NCI-H2029 (cell line): ENCODE measurements at regions not wholly inside any gene's neighbourhood (a gene's known extent, or its start where the extent isn't known, plus 50 kb on each side); places are given as distances from the start of the nearest gene placed in this dataset.
"Not testable (repeated sequence)": the region's sequence is repeated elsewhere in the genome, so short reads cannot be mapped to it uniquely, and the experiment has no call there.

Experiments used
- DNase-seq: peaks from one replicate; lab custom pipeline; 2025; lab: John Stamatoyannopoulos, UW

DNA sequence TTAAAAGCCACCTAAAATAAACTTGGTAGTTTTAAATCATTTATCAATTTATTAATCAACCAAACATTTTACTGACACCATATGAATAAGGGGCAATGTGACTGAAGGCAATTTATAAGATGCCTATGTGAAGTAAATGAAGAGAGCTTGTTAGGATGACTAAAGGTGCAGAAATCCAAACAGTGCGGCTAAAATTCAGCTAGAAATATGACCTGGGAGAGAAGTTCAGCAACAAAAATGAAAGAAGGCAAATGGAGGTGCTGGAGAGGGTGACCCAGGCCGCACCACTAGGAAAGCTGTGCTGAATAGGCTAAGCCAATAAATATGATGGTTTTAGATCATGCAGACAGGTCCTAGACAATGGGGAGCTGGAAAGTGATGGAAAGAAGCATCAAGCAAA, 403.7 kb downstream of the BTG1 start:
- DNase-seq: no peak

DNA sequence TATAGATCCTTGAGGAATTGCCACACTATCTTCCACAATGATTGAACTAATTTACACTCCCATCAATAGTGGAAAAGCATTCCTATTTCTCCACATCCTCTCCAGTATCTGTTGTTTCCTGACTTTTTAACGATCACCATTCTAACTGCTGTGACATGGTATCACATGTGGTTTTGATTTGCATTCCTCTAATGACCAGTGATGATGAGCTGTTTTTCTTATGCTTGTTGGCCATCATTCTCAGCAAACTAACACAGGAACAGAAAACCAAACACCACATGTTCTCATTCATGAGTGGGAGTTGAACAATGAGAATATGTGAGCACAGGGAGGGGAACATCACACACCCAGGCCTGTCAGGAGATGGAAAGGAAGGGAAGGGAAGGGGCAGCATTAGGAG, 411.8 kb downstream of the BTG1 start:
- DNase-seq: not testable (repeated sequence)

- DNase-seq: no peak
These were observed 413.6 kb downstream of the BTG1 start for GRCh38 chr12:91732086-91732485.

DNA sequence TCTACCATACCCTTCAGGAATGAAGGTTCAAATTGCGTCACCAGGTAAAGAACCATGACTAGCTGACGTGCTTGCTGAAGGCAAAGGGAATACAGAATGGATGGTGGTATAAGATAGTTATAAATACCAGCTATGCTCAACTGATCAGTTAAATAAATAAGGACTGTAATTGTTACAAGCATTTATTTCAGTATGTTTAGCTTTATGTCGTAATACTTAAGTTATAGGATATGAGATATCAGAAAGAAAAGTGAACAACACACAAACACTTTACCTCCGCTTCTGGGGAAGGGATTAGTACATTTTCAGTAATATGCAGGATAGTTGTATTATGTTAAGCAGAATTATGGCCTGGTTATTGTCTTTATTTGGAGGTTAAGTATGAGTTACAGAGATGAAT, 416.1 kb downstream of the BTG1 start:
- no peak for DNase-seq

DNA sequence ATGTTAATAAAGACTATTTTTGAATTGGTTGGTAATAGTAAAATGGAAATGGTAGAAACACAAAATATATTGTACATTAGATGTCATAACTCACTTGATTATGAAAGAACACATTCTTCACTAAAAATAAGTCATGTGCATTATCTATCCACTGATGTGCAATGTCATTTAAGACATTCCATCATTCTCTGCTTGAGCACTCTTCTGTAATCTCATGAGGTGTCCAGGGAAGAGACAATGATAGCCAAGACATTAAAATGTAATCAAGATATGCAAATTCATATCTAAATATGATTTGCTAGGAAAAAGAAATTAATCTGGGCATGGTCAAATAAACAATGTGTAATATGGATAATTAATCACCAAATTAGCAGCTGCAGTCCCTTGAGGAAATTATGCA, 422.5 kb downstream of the BTG1 start:
- no peak for DNase-seq

- no peak for DNase-seq
These were observed 423.6 kb downstream of the BTG1 start for GRCh38 chr12:91722072-91722471.

DNA sequence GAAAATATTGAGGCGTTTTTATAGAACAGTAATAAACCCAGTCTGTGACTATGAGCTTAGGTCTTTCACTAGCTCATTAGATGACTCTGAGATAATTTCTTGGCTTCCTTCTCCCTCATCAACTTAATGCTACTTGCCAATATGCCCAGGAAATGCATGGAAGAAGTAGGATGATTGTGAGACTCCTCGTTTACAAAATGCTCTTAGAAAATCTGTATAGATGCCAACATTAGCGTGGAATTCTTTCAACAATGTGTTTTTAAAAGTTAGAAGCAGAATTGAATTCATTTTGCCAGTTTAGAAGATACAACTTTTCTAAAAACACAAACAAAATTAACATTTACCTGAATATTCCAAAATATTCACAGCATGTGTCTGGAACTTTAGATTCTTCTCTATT, 424.6 kb downstream of the BTG1 start:
- DNase-seq: no peak

- no peak for DNase-seq
These were observed 427.3 kb downstream of the BTG1 start for GRCh38 chr12:91718326-91718725.

DNA sequence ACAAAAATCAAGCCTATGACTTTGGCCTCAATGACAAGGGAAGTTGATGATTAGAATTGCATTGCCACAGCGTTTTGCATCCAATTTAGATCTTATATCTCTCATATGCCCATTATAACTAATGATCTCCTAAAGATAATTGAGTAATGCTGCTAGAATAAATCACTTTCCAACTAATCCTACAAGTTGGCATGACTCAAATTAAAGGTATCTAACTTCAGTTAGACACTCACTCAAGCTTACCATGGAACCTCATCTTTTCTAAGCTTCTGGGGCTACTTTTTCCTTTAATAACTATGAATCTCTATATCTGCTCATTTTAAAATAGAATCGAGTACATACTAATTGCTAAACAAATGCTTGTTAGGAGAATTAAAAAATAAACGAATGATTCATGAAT, 427.8 kb downstream of the BTG1 start:
- no peak for DNase-seq

GRCh38 chr12:91711925-91712324, 433.7 kb downstream of the BTG1 start:
- DNase-seq: not testable (repeated sequence)

GRCh38 chr12:91706466-91706865, 439.2 kb downstream of the BTG1 start:
- no peak for DNase-seq

GRCh38 chr12:91704446-91704845, 441.2 kb downstream of the BTG1 start:
- DNase-seq: peak; percentile 6

GRCh38 chr12:91703491-91704283, 442.0 kb downstream of the BTG1 start:
- DNase-seq: no peak

DNA sequence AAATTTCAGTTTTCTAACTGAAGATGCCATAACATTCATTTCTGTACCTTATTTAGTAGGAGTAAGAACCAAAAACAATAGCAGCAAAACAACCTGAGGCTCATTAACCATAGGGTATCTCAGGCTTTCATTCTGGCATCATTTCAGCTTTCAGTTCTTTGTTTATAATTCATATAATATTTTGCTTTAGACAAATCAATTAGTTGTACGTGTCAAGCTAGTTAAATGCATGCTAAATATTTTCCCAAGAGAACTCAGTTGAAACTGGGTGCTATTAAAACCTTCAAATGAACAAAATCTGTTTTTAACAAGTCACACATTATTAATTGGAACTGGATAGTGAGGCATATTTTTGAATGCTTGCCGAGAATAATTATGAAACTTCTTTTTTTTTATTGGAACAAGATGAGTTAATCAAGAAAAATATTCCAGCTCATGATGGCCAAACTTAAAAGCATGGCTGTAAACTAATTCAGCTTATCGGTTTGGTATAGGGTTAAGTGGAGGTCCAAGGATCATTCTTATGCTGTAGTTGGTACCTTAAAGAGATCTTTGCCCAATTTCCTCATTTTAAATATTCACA, 442.7 kb downstream of the BTG1 start:
- DNase-seq: no peak

DNA sequence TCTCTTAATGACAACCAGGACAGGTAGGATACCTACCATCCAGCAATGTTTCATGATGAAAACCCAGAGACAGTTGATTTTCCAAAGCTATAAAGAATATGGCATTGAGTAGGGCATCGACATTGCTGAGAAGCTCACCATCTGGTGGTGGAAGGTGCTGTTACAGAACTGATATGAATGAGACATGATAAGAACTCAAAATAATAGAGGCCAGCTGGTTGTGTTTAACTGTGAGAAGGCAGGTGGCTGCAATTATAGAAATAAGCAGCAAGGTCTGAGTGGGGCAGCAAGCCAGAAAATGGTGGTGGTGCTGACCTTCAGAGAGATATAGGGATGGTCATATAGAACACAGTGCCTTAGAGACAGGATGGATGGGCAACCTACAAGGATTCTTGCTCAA, 449.7 kb downstream of the BTG1 start:
- DNase-seq: no peak

- not testable (repeated sequence) for DNase-seq
These were observed 450.2 kb downstream of the BTG1 start for GRCh38 chr12:91695406-91695805.

DNA sequence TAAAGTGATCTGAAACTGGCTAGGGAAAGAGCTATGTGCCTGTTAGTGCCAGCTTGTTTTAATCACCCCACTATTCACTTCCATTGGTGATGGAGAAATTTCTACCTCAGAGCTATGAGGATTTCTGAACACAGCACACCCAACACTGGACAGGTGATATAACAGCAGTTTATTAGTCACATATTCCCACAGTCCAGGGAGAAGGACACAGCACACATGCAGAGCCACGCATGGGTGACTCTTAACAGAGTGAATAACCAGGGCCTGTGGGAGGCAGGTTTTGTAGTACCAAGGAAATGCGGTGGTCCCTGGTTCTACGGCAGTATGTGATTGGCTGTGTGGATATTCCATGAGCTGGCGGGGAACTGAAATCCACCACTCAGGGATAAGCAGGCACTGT, 455.1 kb downstream of the BTG1 start:
- no peak for DNase-seq

GRCh38 chr12:91687052-91688017, 458.3 kb downstream of the BTG1 start:
- no peak for DNase-seq

GRCh38 chr12:91685917-91686316, 459.7 kb downstream of the BTG1 start:
- DNase-seq: no peak

DNA sequence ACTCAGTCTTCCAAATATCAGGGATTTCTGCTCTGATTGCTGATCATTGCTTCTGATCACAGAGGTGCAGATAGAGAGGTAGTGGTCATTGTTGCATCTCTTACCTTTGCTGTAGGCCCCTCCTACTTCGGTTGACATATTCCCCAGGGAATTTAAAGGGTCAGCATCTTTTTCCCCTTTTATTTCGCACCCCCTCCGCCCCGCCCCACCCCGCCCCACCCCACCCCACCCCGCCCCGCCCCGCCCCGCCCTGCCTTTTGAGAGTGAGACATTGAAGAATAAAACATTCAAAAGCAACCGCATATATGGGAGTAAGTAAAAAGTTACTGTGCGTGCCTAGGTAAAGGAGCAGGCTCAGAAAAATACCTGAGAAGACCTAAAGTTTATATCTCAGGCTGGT, 463.9 kb downstream of the BTG1 start:
- no peak for DNase-seq

- DNase-seq: no peak
These were observed 464.8 kb downstream of the BTG1 start for GRCh38 chr12:91680864-91681263.

DNA sequence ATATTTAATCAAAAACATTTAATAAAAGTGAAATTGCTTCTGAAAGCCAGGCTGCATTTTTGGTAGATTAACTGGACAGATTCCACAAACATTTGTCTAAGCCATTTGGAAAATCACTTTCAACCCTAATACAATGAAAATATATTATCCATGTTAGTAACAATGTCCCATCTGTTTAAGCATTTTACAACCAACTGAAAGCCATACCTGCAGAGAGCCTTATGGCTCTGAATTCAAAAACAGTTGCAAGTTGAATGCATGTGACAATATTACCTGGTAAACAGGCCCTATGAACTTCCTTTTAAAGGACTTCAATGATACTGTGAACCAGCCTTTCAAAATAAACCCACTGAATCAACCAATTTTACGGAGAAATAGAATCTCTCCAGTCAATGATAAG, 468.1 kb downstream of the BTG1 start:
- no peak for DNase-seq

GRCh38 chr12:91675401-91675800, 470.2 kb downstream of the BTG1 start:
- DNase-seq: no peak
